ENCODE measurements at regions not wholly inside any gene's neighbourhood (a gene's known extent, or its start where the extent isn't known, plus 50 kb on each side); places are given as distances from the start of the nearest gene placed in this dataset.

DNA sequence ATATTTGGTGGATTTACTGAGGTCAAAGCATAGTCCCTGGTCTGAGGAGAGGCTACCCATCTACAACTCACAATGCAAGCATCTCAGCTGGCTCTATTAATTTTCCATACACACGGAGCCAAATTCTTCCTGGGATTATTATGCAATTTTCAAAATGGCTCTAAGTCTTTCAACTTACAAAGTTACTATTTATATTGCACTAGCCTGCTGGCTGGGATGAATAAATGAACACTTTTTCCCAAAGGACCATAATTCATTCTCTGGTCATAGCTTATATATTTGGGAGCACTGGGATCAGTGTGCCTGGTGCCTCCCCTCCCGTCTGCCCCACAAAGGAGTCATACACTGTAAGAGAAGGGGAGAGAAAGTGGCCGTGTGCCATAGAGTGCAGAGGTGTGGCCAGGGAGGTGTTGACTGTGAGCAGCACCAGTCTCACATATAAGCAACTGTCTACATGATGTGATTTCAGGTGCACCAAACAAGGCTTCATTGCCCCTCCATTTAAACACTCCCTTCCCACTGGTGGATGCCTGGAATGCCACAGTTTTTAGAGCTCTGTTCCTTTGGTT, 88.6 kb downstream of the ZNF92 start:
- TF ChIP-seq, protein P1, sequence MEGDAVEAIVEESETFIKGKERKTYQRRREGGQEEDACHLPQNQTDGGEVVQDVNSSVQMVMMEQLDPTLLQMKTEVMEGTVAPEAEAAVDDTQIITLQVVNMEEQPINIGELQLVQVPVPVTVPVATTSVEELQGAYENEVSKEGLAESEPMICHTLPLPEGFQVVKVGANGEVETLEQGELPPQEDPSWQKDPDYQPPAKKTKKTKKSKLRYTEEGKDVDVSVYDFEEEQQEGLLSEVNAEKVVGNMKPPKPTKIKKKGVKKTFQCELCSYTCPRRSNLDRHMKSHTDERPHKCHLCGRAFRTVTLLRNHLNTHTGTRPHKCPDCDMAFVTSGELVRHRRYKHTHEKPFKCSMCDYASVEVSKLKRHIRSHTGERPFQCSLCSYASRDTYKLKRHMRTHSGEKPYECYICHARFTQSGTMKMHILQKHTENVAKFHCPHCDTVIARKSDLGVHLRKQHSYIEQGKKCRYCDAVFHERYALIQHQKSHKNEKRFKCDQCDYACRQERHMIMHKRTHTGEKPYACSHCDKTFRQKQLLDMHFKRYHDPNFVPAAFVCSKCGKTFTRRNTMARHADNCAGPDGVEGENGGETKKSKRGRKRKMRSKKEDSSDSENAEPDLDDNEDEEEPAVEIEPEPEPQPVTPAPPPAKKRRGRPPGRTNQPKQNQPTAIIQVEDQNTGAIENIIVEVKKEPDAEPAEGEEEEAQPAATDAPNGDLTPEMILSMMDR (IDR thresholded peaks at IDR 0.05): no peak
- TF ChIP-seq POLR2A (IDR thresholded peaks at IDR 0.05): no peak

All from thyroid gland (tissue), 4 donors.